Left lung (tissue), 4 donors: ENCODE measurements at regions not wholly inside any gene's neighbourhood (a gene's known extent, or its start where the extent isn't known, plus 50 kb on each side); places are given as distances from the start of the nearest gene placed in this dataset.
A peak's percentile ranks its signal among the peaks of the same experiment; 100 is the strongest.

Experiments
- ATAC-seq: fragments of 200-7000 bp; cut with Tn5 transposase; one replicate; pipeline ENCODE4 v1.9.1; 2020; ENCODE audit warnings: moderate library complexity
- DNase-seq, 4 donors: peaks; one replicate each; pipeline ENCODE4 v3.0.0-alpha.2; 2013 to 2020
- H3K27ac ChIP-seq, 2 donors: fragments of 200-600 bp; sonication (generic) in 1 of 2; one replicate each; pipeline versions ENCODE4 v1.5.0 to v1.8.0; 2020 to 2021
- H3K27me3 ChIP-seq, 2 donors: fragments of 200-600 bp; sonication (generic) in 1 of 2; one replicate each; pipeline versions ENCODE4 v1.5.0 to v1.8.0; 2020 to 2021
- H3K36me3 ChIP-seq, 2 donors: fragments of 200-600 bp; sonication (generic) in 1 of 2; one replicate each; pipeline versions ENCODE4 v1.5.0 to v1.8.0; 2020 to 2021
- H3K4me1 ChIP-seq, 2 donors: fragments of 200-600 bp; one replicate each; pipeline ENCODE4 v1.8.0; 2021
- H3K4me3 ChIP-seq, 2 donors: fragments of 200-600 bp; sonication (generic) in 1 of 2; one replicate each; pipeline versions ENCODE4 v1.5.0 to v1.8.0; 2020 to 2021; ENCODE audit warnings: mild to moderate bottlenecking in 1 of 2
- H3K9me3 ChIP-seq, 2 donors: fragments of 200-600 bp; sonication (generic) in 1 of 2; one replicate each; pipeline versions ENCODE4 v1.5.0 to v1.8.0; 2020 to 2021
- intact Hi-C, 2 donors: fragments of 100-400 bp; cut with DNase I; formaldehyde crosslinking; loops; one replicate each; pipeline versions ENCODE4 v1.11.2 to v1.14.2; 2022
- TF ChIP-seq, protein P1 (sequence below), 2 donors: fragments of 200-600 bp; sonication (generic) in 1 of 2; IDR thresholded peaks; one replicate each; pipeline versions ENCODE4 v1.5.0 to v1.8.0; 2021; ENCODE audit warnings: antibody characterized with exemption in 2 of 2
- donor health status: DM: no; HTN: yes; CAD: no.
- donor health status: DM: no; HTN: no; CAD: no.

DNA sequence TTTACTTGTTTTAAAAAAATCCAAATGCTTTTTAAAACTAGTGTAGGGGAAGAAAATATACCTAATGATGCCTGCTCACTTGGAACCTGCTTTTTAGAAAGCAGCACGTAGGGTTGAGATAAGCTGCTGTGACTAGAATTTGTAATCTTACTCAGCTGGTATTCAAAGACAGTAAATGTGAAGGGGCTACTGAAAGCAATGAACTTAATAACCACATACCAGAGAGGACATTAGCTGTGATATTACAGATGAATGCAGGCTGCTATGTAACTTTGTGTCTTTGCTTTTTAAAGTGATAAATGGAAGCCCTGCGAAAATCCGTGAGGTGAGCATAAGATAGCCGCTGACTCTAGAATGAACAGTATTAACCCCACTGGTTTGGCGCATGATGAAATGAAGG lies 124.1 kb downstream of the TRIML1 start:
- no peaks in the 10 kb centered on the region for H3K9me3 ChIP-seq
- DNase-seq (no peak), ATAC-seq (no peak)
- TF ChIP-seq, protein P1, sequence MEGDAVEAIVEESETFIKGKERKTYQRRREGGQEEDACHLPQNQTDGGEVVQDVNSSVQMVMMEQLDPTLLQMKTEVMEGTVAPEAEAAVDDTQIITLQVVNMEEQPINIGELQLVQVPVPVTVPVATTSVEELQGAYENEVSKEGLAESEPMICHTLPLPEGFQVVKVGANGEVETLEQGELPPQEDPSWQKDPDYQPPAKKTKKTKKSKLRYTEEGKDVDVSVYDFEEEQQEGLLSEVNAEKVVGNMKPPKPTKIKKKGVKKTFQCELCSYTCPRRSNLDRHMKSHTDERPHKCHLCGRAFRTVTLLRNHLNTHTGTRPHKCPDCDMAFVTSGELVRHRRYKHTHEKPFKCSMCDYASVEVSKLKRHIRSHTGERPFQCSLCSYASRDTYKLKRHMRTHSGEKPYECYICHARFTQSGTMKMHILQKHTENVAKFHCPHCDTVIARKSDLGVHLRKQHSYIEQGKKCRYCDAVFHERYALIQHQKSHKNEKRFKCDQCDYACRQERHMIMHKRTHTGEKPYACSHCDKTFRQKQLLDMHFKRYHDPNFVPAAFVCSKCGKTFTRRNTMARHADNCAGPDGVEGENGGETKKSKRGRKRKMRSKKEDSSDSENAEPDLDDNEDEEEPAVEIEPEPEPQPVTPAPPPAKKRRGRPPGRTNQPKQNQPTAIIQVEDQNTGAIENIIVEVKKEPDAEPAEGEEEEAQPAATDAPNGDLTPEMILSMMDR (IDR thresholded peaks at IDR 0.05): no peak
- no peaks in the 10 kb centered on the region for H3K27me3 ChIP-seq
- intact Hi-C loops: no loop called here
- H3K4me3 ChIP-seq: no peak overlapping the region
- no peaks in the 10 kb centered on the region for H3K36me3 ChIP-seq
- H3K4me1 ChIP-seq: no peaks in the 10 kb centered on the region
- H3K27ac ChIP-seq: no peak overlapping the region

DNA sequence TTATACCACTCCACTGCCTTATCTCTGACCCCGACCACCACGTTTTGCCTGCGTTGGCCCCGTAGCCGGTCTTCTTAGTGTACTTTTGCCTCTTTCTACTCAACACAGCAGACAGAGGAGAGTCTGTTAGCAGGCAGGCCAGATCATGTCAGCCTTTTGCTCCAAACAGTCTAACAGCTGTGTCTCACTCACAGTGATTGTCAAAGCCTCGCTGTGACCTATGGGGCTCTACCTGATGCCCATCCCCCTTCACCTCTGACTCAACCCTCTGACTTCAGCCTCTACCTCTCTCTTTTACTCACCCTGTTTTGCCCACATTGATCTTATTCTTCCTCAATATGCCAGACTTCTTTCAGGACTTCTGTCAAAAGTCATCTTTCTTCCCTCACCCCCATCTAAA lies 127.1 kb downstream of the TRIML1 start:
- H3K27ac ChIP-seq: no peak overlapping the region
- H3K4me3 ChIP-seq: no peak overlapping the region
- DNase-seq: no peak
- intact Hi-C loops: no loop called here
- H3K36me3 ChIP-seq: no peaks in the 10 kb centered on the region
- no peak for ATAC-seq
- no peaks in the 10 kb centered on the region for H3K9me3 ChIP-seq
- TF ChIP-seq, protein P1 (IDR thresholded peaks at IDR 0.05): no peak
- no peaks in the 10 kb centered on the region for H3K4me1 ChIP-seq
- no peaks in the 10 kb centered on the region for H3K27me3 ChIP-seq

DNA sequence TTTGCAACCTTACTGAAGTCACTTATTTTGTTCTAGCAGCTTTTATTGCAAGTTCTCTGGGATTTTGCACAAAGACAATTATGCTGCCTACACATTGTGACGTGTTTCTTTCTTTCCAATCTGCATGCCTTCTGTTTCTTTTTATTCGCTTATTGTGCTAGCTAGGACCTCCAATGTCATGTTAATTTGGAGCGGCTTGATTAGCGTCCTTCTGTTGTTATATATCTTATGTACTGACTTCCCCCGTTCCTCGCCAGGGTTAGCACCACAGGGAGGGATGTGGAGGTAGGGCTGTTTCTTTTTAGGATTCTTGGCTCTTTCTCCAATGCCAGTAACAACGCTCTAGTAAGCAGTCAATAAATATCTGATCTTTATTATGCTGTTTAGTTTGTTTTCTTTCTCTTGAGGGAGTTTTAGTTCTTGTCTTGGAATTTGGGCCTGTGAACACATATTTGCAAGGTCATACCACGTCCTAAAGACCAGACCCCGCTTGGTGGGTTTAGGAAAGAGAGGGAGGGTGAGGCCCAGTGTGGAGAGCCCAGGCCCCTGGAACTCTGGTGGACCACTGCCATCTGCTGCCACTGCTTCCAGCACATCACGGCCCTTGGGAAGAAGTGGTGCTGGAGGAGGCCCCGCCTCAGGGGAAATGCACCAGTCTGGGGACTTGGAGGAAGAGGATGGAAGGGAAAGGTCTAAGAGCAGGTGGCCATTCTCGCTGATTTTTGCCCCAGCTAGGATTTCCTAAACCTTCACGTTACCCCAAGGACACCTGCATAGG lies 129.1 kb downstream of the TRIML1 start:
- Histone ChIP-seq H3K27me3 (no peaks in the 10 kb centered on the region), H3K36me3 (no peaks in the 10 kb centered on the region), H3K4me1 (no peaks in the 10 kb centered on the region), H3K9me3 (no peaks in the 10 kb centered on the region), H3K4me3 (no peak overlapping the region), H3K27ac (no peak overlapping the region)
- intact Hi-C loops: no loop called here
- DNase-seq (no peak), ATAC-seq (no peak)
- TF ChIP-seq, protein P1 (IDR thresholded peaks at IDR 0.05): no peak

DNA sequence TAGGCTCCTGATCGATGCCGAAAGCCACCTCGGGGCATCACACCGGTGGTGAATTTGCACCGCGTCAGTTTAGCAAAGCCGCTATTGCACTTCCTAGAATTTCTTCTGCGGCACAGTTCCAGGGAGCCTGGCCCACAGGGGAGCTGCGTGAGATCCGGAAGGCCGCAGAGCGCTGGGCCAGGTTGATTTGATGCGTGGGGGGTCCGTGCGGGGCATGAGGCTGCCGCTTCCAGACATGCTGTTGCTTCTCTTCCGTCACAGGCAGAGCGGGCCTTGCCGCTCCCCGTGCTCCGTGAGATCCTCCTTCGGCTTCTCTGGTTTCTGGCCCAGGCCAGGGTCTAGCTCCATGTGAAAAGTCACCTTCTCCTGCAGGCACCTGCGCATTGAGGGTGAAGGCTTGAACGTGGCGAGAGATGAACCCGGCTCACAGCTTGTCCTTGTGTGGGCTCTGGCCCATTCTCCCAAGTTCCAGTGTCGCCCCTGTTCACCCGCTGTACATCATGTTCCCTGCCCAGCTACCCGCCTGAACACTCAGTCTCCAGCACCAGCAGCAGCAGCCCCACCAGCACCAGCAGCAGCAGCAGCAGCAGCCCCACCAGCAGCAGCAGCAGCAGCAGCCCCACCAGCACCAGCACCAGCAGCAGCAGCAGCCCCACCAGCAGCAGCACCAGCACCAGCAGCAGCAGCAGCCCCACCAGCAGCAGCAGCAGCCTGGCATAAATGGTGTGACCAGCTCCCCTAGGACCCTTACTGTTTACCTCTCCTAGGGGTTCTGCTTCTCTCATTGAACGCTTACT lies 131.2 kb downstream of the TRIML1 start:
- Histone ChIP-seq H3K27me3 (no peaks in the 10 kb centered on the region), H3K36me3 (no peaks in the 10 kb centered on the region), H3K4me1 (no peaks in the 10 kb centered on the region), H3K4me3 (no peak overlapping the region), H3K9me3 (no peaks in the 10 kb centered on the region), H3K27ac (no peak overlapping the region)
- peak in 1 of 4 donors; percentile 64 for DNase-seq
- ATAC-seq: no peak
- TF ChIP-seq, protein P1 (IDR thresholded peaks at IDR 0.05): no peak
- intact Hi-C loops: no loop called here

DNA sequence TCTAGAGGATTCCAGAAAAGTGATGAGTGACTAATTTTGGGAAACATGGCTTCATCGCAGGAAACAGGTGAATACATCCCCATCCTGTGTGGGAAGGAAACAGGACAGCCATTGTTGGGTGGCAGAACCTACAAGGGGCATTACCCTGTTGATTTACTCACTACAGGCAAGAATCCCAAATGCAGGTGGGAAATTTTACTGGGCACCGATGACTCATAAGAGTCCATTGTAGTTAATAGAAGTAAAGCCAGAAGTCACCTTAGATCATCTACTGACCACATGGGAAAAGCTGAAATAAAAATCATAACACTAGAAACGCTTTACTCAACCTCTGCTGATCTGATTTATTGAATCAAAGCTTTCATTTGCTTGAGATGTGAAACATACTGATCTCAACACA lies 136.4 kb downstream of the TRIML1 start:
- Histone ChIP-seq H3K36me3 (no peaks in the 10 kb centered on the region), H3K9me3 (no peaks in the 10 kb centered on the region), H3K27ac (no peak overlapping the region), H3K4me1 (no peaks in the 10 kb centered on the region), H3K27me3 (no peaks in the 10 kb centered on the region), H3K4me3 (no peak overlapping the region)
- DNase-seq: no peak
- no peak for ATAC-seq
- TF ChIP-seq, protein P1 (IDR thresholded peaks at IDR 0.05): no peak
- intact Hi-C loops: no loop called here
